GM08714 (cell line): ENCODE measurements at regions not wholly inside any gene's neighbourhood (a gene's known extent, or its start where the extent isn't known, plus 50 kb on each side); places are given as distances from the start of the nearest gene placed in this dataset.

Experiments
- H3K4me3 ChIP-seq: fragments of 200-500 bp; sonication (Bioruptor generic); 2 replicates; pipeline ENCODE4 v1.5.1; 2014; ENCODE audit warnings: mild to moderate bottlenecking, low read length, inconsistent platforms
- ZNF274 ChIP-seq: IDR thresholded peaks from 2 replicates; pipeline ENCODE4 v1.6.1; 2012; ENCODE audit warnings: mild to moderate bottlenecking, low read depth, low read length

GRCh38 chr12:102745971-102746600 is 171.0 kb downstream of the PAH start:
- TF ChIP-seq ZNF274: no peak
- no peak overlapping the region for H3K4me3 ChIP-seq

GRCh38 chr12:102741196-102741595 is 175.8 kb downstream of the PAH start:
- TF ChIP-seq ZNF274: no peak

GRCh38 chr12:102740141-102740955 is 176.7 kb downstream of the PAH start:
- TF ChIP-seq ZNF274: no peak
- H3K4me3 ChIP-seq: no peak overlapping the region

More at GRCh38 chr12:102741196-102741595, 175.8 kb downstream of the PAH start:
- H3K4me3 ChIP-seq: no peak overlapping the region

- H3K4me3 ChIP-seq: no peak overlapping the region
- no peak for TF ChIP-seq ZNF274
Measured at GRCh38 chr12:102736328-102736727, 180.7 kb downstream of the PAH start.

- TF ChIP-seq ZNF274: no peak
- peak overlapping the region; percentile 24; the same call in 1 of the 2 replicates for H3K4me3 ChIP-seq
Measured at GRCh38 chr12:102735104-102735503, 181.9 kb downstream of the PAH start.

GRCh38 chr12:102730996-102731395 is 186.0 kb downstream of the PAH start:
- H3K4me3 ChIP-seq: no peak overlapping the region
- TF ChIP-seq ZNF274: no peak

- H3K4me3 ChIP-seq: peak overlapping the region; percentile 22; the same call in 1 of the 2 replicates
- TF ChIP-seq ZNF274: no peak
Measured at GRCh38 chr12:102728506-102729242, 188.4 kb downstream of the PAH start.

GRCh38 chr12:102726686-102727085 is 190.4 kb downstream of the PAH start:
- H3K4me3 ChIP-seq: no peak overlapping the region
- no peak for TF ChIP-seq ZNF274

GRCh38 chr12:102722147-102722546 is 194.9 kb downstream of the PAH start:
- H3K4me3 ChIP-seq: no peak overlapping the region
- no peak for TF ChIP-seq ZNF274

GRCh38 chr12:102708108-102708507 is 208.9 kb downstream of the PAH start:
- H3K4me3 ChIP-seq: no peak overlapping the region
- no peak for TF ChIP-seq ZNF274

- H3K4me3 ChIP-seq: no peak overlapping the region
- TF ChIP-seq ZNF274: no peak
Measured at GRCh38 chr12:102702447-102703114, 214.5 kb downstream of the PAH start.

GRCh38 chr12:102696045-102696444 is 215.7 kb upstream of the IGF1 start:
- H3K4me3 ChIP-seq: no peak overlapping the region
- no peak for TF ChIP-seq ZNF274

GRCh38 chr12:102694903-102695302 is 214.5 kb upstream of the IGF1 start:
- H3K4me3 ChIP-seq: no peak overlapping the region
- TF ChIP-seq ZNF274: no peak
